Epithelial cell of esophagus (primary cell): ENCODE measurements at regions not wholly inside any gene's neighbourhood (a gene's known extent, or its start where the extent isn't known, plus 50 kb on each side); places are given as distances from the start of the nearest gene placed in this dataset.

Experiments used
- DNase-seq: peaks from one replicate; pipeline ENCODE4 v3.0.0; 2010; ENCODE audit warnings: low read depth
- H3K4me3 ChIP-seq: 2 replicates; pipeline ENCODE4 v1.5.1; 2011; ENCODE audit warnings: mild to moderate bottlenecking, low read length, control low read depth
- CTCF ChIP-seq: IDR thresholded peaks from 2 replicates; pipeline ENCODE4 v1.5.1; 2011; ENCODE audit warnings: low read depth, mild to moderate bottlenecking, low read length, control low read depth, inconsistent platforms; ENCODE audit not compliant: insufficient read depth; ENCODE audit errors: missing control alignments

GRCh38 chr17:54099221-54099620 is 276.5 kb downstream of the KIF2B start:
- no peak overlapping the region for H3K4me3 ChIP-seq
- TF ChIP-seq CTCF: no peak
- DNase-seq: no peak

GRCh38 chr17:54102246-54102645 is 279.5 kb downstream of the KIF2B start:
- no peak overlapping the region for H3K4me3 ChIP-seq
- TF ChIP-seq CTCF: no peak
- no peak for DNase-seq

- no peak for TF ChIP-seq CTCF
- no peak for DNase-seq
- H3K4me3 ChIP-seq: no peak overlapping the region
Measured at GRCh38 chr17:54111576-54111975, 288.8 kb downstream of the KIF2B start.

GRCh38 chr17:54117452-54117851 is 294.7 kb downstream of the KIF2B start:
- peak; percentile 7 for DNase-seq
- no peak overlapping the region for H3K4me3 ChIP-seq
- TF ChIP-seq CTCF: no peak

- no peak overlapping the region for H3K4me3 ChIP-seq
- TF ChIP-seq CTCF: no peak
- DNase-seq: no peak
Measured at GRCh38 chr17:54124456-54124855, 301.7 kb downstream of the KIF2B start.

- no peak overlapping the region for H3K4me3 ChIP-seq
- no peak for TF ChIP-seq CTCF
- DNase-seq: no peak
Measured at GRCh38 chr17:54153423-54153822, 330.7 kb downstream of the KIF2B start.

GRCh38 chr17:54157542-54157941 is 334.8 kb downstream of the KIF2B start:
- no peak overlapping the region for H3K4me3 ChIP-seq
- no peak for DNase-seq
- no peak for TF ChIP-seq CTCF
